Gastrocnemius medialis (tissue), 4 donors: ENCODE measurements at regions not wholly inside any gene's neighbourhood (a gene's known extent, or its start where the extent isn't known, plus 50 kb on each side); places are given as distances from the start of the nearest gene placed in this dataset.

ENCODE experiments used
- POLR2A ChIP-seq, 2 donors: fragments of 450-650 bp; IDR thresholded peaks; one replicate each; pipeline ENCODE4 v1.6.1; 2017; ENCODE audit warnings: antibody characterized with exemption in 2 of 2, mild to moderate bottlenecking in 2 of 2, moderate library complexity in 2 of 2
- TF ChIP-seq, protein P1 (sequence below), 5 experiments: fragments of 450-650 bp in 3 of 5; fragments of 200-600 bp in 2 of 5; sonication (generic) in 2 of 5; IDR thresholded peaks in 4 of 5; conservative IDR thresholded peaks in 1 of 5; 1 replicate in 4 of 5; 2 replicates in 1 of 5; pipeline ENCODE4 v1.5.1; 2016 to 2019; ENCODE audit warnings: antibody characterized with exemption in 5 of 5, mild to moderate bottlenecking in 3 of 5, moderate library complexity in 3 of 5

DNA sequence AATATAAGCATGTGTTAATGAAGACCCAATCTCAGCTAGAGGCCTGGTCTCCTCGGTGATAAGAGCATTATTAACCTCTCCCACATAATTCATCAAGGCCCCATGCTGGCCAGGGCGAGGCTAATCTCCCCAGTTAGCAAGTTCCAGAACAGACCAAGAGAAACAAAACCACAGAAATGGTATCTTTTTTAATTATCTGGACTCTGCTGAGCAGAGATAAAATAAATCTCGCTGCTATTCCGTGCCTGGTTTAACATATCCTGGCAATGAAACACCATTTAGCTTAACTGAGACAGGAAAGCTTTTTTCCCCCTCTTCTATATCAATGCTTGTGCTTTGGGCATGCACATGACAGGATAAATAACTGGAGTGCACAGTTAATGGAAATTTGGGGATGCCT lies 72.5 kb upstream of the ARHGEF3 start:
- TF ChIP-seq, protein P1, sequence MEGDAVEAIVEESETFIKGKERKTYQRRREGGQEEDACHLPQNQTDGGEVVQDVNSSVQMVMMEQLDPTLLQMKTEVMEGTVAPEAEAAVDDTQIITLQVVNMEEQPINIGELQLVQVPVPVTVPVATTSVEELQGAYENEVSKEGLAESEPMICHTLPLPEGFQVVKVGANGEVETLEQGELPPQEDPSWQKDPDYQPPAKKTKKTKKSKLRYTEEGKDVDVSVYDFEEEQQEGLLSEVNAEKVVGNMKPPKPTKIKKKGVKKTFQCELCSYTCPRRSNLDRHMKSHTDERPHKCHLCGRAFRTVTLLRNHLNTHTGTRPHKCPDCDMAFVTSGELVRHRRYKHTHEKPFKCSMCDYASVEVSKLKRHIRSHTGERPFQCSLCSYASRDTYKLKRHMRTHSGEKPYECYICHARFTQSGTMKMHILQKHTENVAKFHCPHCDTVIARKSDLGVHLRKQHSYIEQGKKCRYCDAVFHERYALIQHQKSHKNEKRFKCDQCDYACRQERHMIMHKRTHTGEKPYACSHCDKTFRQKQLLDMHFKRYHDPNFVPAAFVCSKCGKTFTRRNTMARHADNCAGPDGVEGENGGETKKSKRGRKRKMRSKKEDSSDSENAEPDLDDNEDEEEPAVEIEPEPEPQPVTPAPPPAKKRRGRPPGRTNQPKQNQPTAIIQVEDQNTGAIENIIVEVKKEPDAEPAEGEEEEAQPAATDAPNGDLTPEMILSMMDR (IDR thresholded peaks at IDR 0.05 in 4 of 5, conservative IDR thresholded peaks at IDR 0.05 in 1 of 5): no peak
- TF ChIP-seq POLR2A (IDR thresholded peaks at IDR 0.05): no peak
